ENCODE measurements at regions not wholly inside any gene's neighbourhood (a gene's known extent, or its start where the extent isn't known, plus 50 kb on each side); places are given as distances from the start of the nearest gene placed in this dataset.

DNA sequence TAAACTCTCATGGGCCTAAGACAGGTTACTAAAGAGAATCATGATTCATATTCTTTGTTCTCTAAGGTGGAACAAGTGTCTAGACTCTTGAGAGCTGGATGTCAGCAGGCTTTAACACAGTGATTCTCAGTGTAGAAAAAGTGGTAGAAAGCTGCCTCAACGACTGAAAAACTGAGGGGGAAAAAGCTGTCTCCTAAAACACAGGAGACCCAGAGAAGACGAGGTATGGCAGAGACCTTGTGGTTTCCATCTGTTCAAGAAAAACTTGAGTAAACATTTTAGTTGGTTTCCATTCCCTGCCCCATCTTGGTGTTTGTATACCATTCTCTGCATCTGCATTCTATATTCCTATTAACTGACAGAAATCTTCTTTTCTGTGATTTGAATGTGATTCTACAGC is 57.6 kb upstream of the MAP3K7 start:
- no peak for ATAC-seq

- ATAC-seq: no peak
These were observed 56.5 kb upstream of the MAP3K7 start for GRCh38 chr6:90643381-90643780.

DNA sequence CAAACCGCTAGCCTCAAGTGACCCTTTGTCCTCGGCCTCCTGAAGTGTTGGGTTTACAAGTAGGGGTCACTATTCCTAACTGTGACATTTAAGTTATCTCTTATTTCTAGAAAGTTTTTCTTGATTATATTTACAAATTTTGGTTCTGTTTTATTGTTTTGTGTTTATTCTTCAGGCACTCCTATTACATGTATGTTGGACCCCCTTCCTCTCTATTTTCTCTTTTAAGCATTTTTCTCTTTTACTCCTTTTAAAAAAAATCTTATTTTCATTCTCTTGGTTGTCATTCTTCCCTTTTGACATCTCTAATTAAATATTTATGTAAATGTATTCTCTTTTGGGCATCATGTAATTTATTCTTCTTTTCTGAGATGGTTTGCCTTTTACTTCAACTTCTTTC is 50.4 kb upstream of the MAP3K7 start:
- ATAC-seq: no peak
